WTC11 (cell line): ENCODE measurements at regions not wholly inside any gene's neighbourhood (a gene's known extent, or its start where the extent isn't known, plus 50 kb on each side); places are given as distances from the start of the nearest gene placed in this dataset.

Experiments
- ATAC-seq: fragments of 200-7000 bp; cut with Tn5 transposase; 2 replicates; pipeline ENCODE4 v1.10.0; 2021; ENCODE audit warnings: mild to moderate bottlenecking, moderate library complexity
- CTCF ChIA-PET: fragments of 300-600 bp; sonication (Branson Sonifier 250); formaldehyde crosslinking; loops from one replicate; lab custom pipeline; 2021; ENCODE audit warnings: antibody characterized with exemption; lab: Charles Lee
- POLR2A ChIA-PET: fragments of 350-600 bp; sonication (Branson Sonifier 250); formaldehyde crosslinking; loops from one replicate; lab custom pipeline; 2021; ENCODE audit warnings: antibody characterized with exemption; lab: Charles Lee
- DNase-seq: peaks from one replicate; pipeline ENCODE4 v3.0.0; 2021; ENCODE audit warnings: low spot score
- H3K27ac Mint-ChIP-seq: 2 replicates; pipeline ENCODE4 v1.8.0; 2021; ENCODE audit warnings: mixed read lengths
- H3K27me3 Mint-ChIP-seq: 2 replicates; pipeline ENCODE4 v1.8.0; 2021; ENCODE audit warnings: low read depth, mild to moderate bottlenecking, moderate library complexity, mixed read lengths
- H3K36me3 Mint-ChIP-seq: 2 replicates; pipeline ENCODE4 v1.8.0; 2021; ENCODE audit warnings: mixed read lengths
- H3K4me1 Mint-ChIP-seq: 2 replicates; pipeline ENCODE4 v1.8.0; 2022; ENCODE audit warnings: mixed read lengths
- H3K4me3 Mint-ChIP-seq: 2 replicates; pipeline ENCODE4 v1.8.0; 2021; ENCODE audit warnings: mild to moderate bottlenecking, moderate library complexity, mixed read lengths
- H3K9me3 Mint-ChIP-seq: 2 replicates; pipeline ENCODE4 v1.8.0; 2021; ENCODE audit warnings: mixed read lengths
- CREM ChIP-seq: sonication (generic); formaldehyde crosslinking; IDR thresholded peaks from 2 replicates; pipeline ENCODE4 v1.8.1; 2022; ENCODE audit warnings: mild to moderate bottlenecking, missing genetic modification reagents, moderate library complexity
- EMX1 ChIP-seq: fragments of 250-450 bp; sonication (Bioruptor Pico); IDR thresholded peaks from 2 replicates; pipeline ENCODE4 v1.8.0; 2021; ENCODE audit warnings: mild to moderate bottlenecking
- ESRRA ChIP-seq: sonication (generic); formaldehyde crosslinking; IDR thresholded peaks from 2 replicates; pipeline ENCODE4 v1.8.1; 2022; ENCODE audit warnings: mild to moderate bottlenecking, missing genetic modification reagents, borderline replicate concordance
- ETV6 ChIP-seq: sonication (generic); formaldehyde crosslinking; IDR thresholded peaks from 2 replicates; pipeline ENCODE4 v1.8.1; 2022; ENCODE audit warnings: mild to moderate bottlenecking, missing genetic modification reagents
- FOXJ3 ChIP-seq: sonication (generic); formaldehyde crosslinking; IDR thresholded peaks from 2 replicates; pipeline ENCODE4 v1.9.0; 2021; ENCODE audit warnings: missing genetic modification reagents, mild to moderate bottlenecking, borderline replicate concordance
- FOXK1 ChIP-seq: sonication (generic); formaldehyde crosslinking; IDR thresholded peaks from 2 replicates; pipeline ENCODE4 v1.8.0; 2022; ENCODE audit warnings: mild to moderate bottlenecking, moderate library complexity, missing genetic modification reagents
- GABPB1 ChIP-seq: sonication (generic); formaldehyde crosslinking; IDR thresholded peaks from 2 replicates; pipeline ENCODE4 v1.8.1; 2023; ENCODE audit warnings: mild to moderate bottlenecking, missing genetic modification reagents
- JUN ChIP-seq: sonication (generic); formaldehyde crosslinking; IDR thresholded peaks from 2 replicates; pipeline ENCODE4 v1.8.0; 2023; ENCODE audit warnings: mild to moderate bottlenecking, missing genetic modification reagents
- KAT7 ChIP-seq: sonication (generic); formaldehyde crosslinking; IDR thresholded peaks from 2 replicates; pipeline ENCODE4 v1.8.1; 2023; ENCODE audit warnings: missing genetic modification reagents, mild to moderate bottlenecking, borderline replicate concordance
- NFATC4 ChIP-seq: fragments of 250-450 bp; sonication (Bioruptor Pico); IDR thresholded peaks from 2 replicates; pipeline ENCODE4 v1.9.0; 2021; ENCODE audit warnings: mild to moderate bottlenecking
- SMAD3 ChIP-seq: sonication (generic); formaldehyde crosslinking; IDR thresholded peaks from 2 replicates; pipeline ENCODE4 v1.8.0; 2022; ENCODE audit warnings: missing genetic modification reagents, mild to moderate bottlenecking, borderline replicate concordance
- TF ChIP-seq, protein P1 (sequence below): sonication (generic); formaldehyde crosslinking; conservative IDR thresholded peaks from 2 replicates; pipeline ENCODE4 v1.8.1; 2023; ENCODE audit warnings: mild to moderate bottlenecking, low read depth, missing genetic modification reagents, moderate library complexity
- TF ChIP-seq, protein P2 (sequence below): sonication (generic); formaldehyde crosslinking; IDR thresholded peaks from 2 replicates; pipeline ENCODE4 v1.8.0; 2023; ENCODE audit warnings: missing genetic modification reagents
- TF ChIP-seq, protein P3 (sequence below): sonication (generic); formaldehyde crosslinking; IDR thresholded peaks from 2 replicates; pipeline ENCODE4 v1.8.1; 2022; ENCODE audit warnings: mild to moderate bottlenecking, missing genetic modification reagents, moderate library complexity, borderline replicate concordance
- TF ChIP-seq, protein P4 (sequence below): fragments of 250-450 bp; sonication (Bioruptor Pico); IDR thresholded peaks from 2 replicates; pipeline ENCODE4 v1.9.0; 2021; ENCODE audit warnings: moderate library complexity, mild to moderate bottlenecking, inconsistent platforms, borderline replicate concordance
- TF ChIP-seq, protein P5 (sequence below): sonication (generic); formaldehyde crosslinking; conservative IDR thresholded peaks from 2 replicates; pipeline ENCODE4 v1.8.1; 2022; ENCODE audit warnings: mild to moderate bottlenecking, missing genetic modification reagents
- TF ChIP-seq, protein P6 (sequence below): fragments of 250-450 bp; sonication (Bioruptor Pico); conservative IDR thresholded peaks from 2 replicates; pipeline ENCODE4 v1.9.0; 2021; ENCODE audit warnings: mild to moderate bottlenecking
- TF ChIP-seq, protein P7 (sequence below): sonication (generic); formaldehyde crosslinking; IDR thresholded peaks from 2 replicates; pipeline ENCODE4 v1.8.1; 2023; ENCODE audit warnings: mild to moderate bottlenecking, missing genetic modification reagents, moderate library complexity
- TF ChIP-seq, protein P8 (sequence below): sonication (generic); formaldehyde crosslinking; IDR thresholded peaks from 2 replicates; pipeline ENCODE4 v1.8.0; 2022; ENCODE audit warnings: missing genetic modification reagents

DNA sequence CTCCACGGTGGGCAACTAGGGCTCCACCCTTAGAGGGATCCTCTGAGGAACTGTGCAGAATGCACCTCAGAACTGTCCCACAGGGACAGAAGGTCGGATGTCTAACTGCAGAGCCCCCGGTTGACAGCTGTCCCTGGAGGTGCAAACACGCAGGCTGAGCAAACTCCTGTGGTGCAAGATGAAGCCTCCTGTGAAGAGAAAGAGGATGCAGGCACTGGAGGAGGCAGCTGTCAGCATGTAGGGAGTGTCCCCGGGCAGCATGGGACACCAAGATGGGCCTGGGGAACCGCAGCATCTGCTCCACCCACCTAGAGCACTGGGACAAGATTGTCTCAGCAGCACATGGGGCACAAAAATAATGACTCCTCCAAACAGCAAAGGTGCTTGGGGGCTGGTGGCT is 258.9 kb downstream of the ABHD5 start:
- H3K27ac Mint-ChIP-seq: no peak overlapping the region
- no peak for DNase-seq
- TF ChIP-seq CREM (no peak), JUN (CRISPR knock-in tag) (no peak), FOXK1 (no peak), NFATC4 (CRISPR knock-in tag) (no peak), FOXJ3 (no peak), GABPB1 (no peak), EMX1 (CRISPR knock-in tag) (no peak)
- TF ChIP-seq, protein P1, sequence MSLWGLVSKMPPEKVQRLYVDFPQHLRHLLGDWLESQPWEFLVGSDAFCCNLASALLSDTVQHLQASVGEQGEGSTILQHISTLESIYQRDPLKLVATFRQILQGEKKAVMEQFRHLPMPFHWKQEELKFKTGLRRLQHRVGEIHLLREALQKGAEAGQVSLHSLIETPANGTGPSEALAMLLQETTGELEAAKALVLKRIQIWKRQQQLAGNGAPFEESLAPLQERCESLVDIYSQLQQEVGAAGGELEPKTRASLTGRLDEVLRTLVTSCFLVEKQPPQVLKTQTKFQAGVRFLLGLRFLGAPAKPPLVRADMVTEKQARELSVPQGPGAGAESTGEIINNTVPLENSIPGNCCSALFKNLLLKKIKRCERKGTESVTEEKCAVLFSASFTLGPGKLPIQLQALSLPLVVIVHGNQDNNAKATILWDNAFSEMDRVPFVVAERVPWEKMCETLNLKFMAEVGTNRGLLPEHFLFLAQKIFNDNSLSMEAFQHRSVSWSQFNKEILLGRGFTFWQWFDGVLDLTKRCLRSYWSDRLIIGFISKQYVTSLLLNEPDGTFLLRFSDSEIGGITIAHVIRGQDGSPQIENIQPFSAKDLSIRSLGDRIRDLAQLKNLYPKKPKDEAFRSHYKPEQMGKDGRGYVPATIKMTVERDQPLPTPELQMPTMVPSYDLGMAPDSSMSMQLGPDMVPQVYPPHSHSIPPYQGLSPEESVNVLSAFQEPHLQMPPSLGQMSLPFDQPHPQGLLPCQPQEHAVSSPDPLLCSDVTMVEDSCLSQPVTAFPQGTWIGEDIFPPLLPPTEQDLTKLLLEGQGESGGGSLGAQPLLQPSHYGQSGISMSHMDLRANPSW (CRISPR knock-in tag): no peak
- TF ChIP-seq, protein P2, sequence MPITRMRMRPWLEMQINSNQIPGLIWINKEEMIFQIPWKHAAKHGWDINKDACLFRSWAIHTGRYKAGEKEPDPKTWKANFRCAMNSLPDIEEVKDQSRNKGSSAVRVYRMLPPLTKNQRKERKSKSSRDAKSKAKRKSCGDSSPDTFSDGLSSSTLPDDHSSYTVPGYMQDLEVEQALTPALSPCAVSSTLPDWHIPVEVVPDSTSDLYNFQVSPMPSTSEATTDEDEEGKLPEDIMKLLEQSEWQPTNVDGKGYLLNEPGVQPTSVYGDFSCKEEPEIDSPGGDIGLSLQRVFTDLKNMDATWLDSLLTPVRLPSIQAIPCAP (CRISPR knock-in tag): no peak
- TF ChIP-seq, protein P3, sequence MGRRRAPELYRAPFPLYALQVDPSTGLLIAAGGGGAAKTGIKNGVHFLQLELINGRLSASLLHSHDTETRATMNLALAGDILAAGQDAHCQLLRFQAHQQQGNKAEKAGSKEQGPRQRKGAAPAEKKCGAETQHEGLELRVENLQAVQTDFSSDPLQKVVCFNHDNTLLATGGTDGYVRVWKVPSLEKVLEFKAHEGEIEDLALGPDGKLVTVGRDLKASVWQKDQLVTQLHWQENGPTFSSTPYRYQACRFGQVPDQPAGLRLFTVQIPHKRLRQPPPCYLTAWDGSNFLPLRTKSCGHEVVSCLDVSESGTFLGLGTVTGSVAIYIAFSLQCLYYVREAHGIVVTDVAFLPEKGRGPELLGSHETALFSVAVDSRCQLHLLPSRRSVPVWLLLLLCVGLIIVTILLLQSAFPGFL (CRISPR knock-in tag): no peak
- TF ChIP-seq, protein P4, sequence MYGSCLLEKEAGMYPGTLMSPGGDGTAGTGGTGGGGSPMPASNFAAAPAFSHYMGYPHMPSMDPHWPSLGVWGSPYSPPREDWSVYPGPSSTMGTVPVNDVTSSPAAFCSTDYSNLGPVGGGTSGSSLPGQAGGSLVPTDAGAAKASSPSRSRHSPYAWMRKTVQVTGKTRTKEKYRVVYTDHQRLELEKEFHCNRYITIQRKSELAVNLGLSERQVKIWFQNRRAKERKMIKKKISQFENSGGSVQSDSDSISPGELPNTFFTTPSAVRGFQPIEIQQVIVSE (CRISPR knock-in tag): no peak
- TF ChIP-seq, all 79 proteins: peak for 0
- H3K9me3 Mint-ChIP-seq: peaks cover 20% of the 10 kb centered on the region
- POLR2A ChIA-PET: no interaction called here
- peaks cover 14% of the 10 kb centered on the region for H3K36me3 Mint-ChIP-seq
- H3K4me3 Mint-ChIP-seq: no peak overlapping the region
- CTCF ChIA-PET: interaction anchor here (1.0 kb wide), 1 partner anchor 165 kb away, joined by 4 read pairs; no protein-coding TSS in a partner anchor
- ATAC-seq: no peak
- peaks cover 8% of the 10 kb centered on the region; the same call in 1 of the 2 replicates for H3K4me1 Mint-ChIP-seq
- peaks cover 9% of the 10 kb centered on the region; the same call in 1 of the 2 replicates for H3K27me3 Mint-ChIP-seq

DNA sequence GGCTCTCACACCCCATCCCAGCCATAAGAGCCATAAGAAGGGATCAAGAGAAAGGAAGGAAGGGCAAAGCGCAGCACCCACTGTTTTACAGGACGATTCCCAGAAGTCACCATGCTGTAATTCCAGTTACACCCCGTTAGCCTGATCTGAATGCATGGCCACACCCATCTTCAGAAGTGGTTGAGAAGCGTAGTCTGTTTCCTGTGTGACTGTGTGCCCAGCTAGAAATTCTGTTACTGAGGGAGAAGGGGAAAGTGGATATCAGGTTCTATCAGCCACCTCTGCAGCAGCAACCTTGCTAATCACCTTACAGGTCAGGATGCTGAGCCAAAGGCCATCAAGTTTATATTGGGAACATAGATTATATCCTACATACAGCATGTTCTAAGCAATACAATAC is 260.0 kb downstream of the ABHD5 start:
- Mint-ChIP-seq H3K9me3 (peaks cover 9% of the 10 kb centered on the region), H3K4me3 (no peak overlapping the region), H3K27me3 (peaks cover 4% of the 10 kb centered on the region), H3K27ac (no peak overlapping the region), H3K36me3 (0 out of 2 replicates have a peak, but pooled peaks cover 5% of the 10 kb centered on the region), H3K4me1 (peaks cover 8% of the 10 kb centered on the region)
- ATAC-seq: no peak
- ChIA-PET POLR2A (no interaction called here), CTCF (no interaction called here)
- no peak for TF ChIP-seq SMAD3 (CRISPR knock-in tag)
- no peak for TF ChIP-seq KAT7 (CRISPR knock-in tag)
- TF ChIP-seq CREM: no peak
- TF ChIP-seq, protein P5, sequence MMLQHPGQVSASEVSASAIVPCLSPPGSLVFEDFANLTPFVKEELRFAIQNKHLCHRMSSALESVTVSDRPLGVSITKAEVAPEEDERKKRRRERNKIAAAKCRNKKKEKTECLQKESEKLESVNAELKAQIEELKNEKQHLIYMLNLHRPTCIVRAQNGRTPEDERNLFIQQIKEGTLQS (CRISPR knock-in tag): no peak
- no peak for TF ChIP-seq ESRRA (CRISPR knock-in tag)
- TF ChIP-seq ETV6 (CRISPR knock-in tag): no peak
- no peak for DNase-seq

DNA sequence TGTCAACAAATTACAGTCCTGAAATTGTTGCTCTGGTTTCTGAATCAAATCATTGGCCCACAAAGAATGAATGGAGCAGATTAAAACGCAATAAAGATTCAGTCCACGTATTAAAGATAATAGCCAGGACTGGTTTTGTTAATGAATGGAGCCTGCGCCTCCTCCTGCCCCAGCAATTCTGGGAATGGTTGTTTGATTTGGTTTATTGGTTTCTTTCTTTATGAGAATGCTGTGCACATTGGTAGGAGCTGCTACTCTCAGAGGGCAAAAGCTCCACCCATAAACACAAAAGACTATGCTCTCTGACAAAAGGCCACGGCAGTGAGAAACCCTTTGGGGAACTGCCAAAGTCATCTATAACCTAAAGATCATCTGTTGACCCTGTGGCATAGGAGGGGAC is 261.1 kb downstream of the ABHD5 start:
- ChIA-PET POLR2A (no interaction called here), CTCF (no interaction called here)
- H3K27me3 Mint-ChIP-seq: peaks cover 4% of the 10 kb centered on the region
- no peak overlapping the region for H3K4me3 Mint-ChIP-seq
- H3K36me3 Mint-ChIP-seq: no peaks in the 10 kb centered on the region
- H3K27ac Mint-ChIP-seq: no peak overlapping the region
- ATAC-seq (no peak), DNase-seq (no peak)
- peaks cover 19% of the 10 kb centered on the region for H3K4me1 Mint-ChIP-seq
- H3K9me3 Mint-ChIP-seq: peaks cover 2% of the 10 kb centered on the region
- TF ChIP-seq, protein P6, sequence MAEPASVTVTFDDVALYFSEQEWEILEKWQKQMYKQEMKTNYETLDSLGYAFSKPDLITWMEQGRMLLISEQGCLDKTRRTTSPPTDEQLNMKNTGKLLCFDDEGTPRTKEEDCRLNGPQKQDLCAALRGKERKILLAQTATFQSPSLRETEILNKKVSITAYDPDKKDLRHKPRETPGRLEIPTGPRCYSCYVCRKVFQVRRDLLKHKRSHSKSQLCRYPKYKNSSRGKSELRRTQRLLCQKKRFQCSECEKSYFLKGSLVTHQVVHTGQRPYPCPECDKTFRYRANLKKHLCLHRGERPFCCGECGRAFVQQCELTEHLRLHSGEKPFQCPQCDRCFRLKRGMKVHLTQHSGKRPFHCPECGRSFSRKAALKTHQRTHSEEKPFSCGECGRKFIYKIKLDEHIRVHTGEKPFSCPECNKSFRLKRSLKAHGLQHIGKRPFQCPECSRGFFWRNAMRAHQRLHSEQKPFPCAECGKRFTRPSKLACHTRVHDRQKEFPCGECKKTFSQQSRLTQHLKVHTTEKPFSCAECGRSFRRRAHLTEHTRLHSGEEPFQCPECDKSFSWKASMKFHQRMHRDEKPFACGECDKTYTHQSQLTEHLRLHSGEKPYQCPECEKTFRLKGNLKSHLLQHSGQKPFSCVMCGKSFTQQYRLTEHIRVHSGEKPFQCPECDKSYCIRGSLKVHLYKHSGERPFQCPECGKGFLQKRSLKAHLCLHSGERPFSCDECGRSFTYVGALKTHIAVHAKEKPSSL (CRISPR knock-in tag): no peak
- TF ChIP-seq, protein P3 (CRISPR knock-in tag): no peak
- TF ChIP-seq, protein P7, sequence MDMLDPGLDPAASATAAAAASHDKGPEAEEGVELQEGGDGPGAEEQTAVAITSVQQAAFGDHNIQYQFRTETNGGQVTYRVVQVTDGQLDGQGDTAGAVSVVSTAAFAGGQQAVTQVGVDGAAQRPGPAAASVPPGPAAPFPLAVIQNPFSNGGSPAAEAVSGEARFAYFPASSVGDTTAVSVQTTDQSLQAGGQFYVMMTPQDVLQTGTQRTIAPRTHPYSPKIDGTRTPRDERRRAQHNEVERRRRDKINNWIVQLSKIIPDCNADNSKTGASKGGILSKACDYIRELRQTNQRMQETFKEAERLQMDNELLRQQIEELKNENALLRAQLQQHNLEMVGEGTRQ: no peak
- TF ChIP-seq, protein P8, sequence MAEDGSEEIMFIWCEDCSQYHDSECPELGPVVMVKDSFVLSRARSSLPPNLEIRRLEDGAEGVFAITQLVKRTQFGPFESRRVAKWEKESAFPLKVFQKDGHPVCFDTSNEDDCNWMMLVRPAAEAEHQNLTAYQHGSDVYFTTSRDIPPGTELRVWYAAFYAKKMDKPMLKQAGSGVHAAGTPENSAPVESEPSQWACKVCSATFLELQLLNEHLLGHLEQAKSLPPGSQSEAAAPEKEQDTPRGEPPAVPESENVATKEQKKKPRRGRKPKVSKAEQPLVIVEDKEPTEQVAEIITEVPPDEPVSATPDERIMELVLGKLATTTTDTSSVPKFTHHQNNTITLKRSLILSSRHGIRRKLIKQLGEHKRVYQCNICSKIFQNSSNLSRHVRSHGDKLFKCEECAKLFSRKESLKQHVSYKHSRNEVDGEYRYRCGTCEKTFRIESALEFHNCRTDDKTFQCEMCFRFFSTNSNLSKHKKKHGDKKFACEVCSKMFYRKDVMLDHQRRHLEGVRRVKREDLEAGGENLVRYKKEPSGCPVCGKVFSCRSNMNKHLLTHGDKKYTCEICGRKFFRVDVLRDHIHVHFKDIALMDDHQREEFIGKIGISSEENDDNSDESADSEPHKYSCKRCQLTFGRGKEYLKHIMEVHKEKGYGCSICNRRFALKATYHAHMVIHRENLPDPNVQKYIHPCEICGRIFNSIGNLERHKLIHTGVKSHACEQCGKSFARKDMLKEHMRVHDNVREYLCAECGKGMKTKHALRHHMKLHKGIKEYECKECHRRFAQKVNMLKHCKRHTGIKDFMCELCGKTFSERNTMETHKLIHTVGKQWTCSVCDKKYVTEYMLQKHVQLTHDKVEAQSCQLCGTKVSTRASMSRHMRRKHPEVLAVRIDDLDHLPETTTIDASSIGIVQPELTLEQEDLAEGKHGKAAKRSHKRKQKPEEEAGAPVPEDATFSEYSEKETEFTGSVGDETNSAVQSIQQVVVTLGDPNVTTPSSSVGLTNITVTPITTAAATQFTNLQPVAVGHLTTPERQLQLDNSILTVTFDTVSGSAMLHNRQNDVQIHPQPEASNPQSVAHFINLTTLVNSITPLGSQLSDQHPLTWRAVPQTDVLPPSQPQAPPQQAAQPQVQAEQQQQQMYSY (CRISPR knock-in tag): no peak
